GM21529 (cell line): ENCODE measurements at regions not wholly inside any gene's neighbourhood (a gene's known extent, or its start where the extent isn't known, plus 50 kb on each side); places are given as distances from the start of the nearest gene placed in this dataset.
A peak's percentile ranks its signal among the peaks of the same experiment; 100 is the strongest.
"Not testable (repeated sequence)": the region's sequence is repeated elsewhere in the genome, so short reads cannot be mapped to it uniquely, and the experiment has no call there.

Experiments used
- ATAC-seq: cut with Tn5 transposase; IDR thresholded peaks from one replicate; pipeline ENCODE4 v1.9.1; 2021; ENCODE audit not compliant: unreplicated experiment

GRCh38 chr18:42446195-42446594 lies 491.2 kb downstream of the PIK3C3 start:
- no peak for ATAC-seq

DNA sequence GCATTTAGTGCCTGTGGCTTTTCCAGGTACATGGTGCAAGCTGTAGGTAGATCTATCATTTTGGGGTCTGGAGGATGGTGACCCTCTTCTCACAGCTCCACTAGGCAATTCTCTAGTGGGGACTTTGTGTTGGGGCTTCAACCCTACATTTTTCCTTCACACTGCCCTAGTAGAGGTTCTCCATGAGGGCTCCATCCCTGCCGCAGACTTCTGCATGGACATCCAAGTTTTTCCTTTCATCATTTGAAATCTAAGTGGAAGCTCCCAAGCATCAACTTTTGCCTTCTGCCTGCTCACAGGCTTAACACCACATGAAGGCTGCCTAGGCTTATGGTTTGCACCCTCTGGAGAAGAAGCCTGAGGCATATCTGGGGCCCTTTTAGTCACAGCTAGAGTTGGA lies 492.7 kb downstream of the PIK3C3 start:
- ATAC-seq: no peak

DNA sequence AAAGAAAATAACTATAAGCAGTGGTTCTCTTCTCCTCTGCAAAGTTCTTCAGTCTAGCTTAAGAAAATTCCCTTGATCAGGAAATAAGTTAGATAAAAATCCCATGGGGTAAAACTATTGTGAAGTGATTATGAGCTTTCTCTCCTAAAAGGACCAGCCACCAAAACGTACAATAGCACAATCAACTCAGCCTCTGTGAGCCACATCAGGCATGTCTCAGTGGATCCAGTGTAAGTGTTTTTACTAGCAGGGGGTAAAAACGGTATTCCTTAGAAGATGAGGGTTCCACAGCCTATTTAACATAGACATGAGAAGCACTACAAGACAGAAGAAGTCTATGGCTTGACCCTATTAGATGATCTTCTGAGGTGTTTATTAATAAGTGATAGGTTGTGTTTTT lies 503.2 kb downstream of the PIK3C3 start:
- no peak for ATAC-seq

DNA sequence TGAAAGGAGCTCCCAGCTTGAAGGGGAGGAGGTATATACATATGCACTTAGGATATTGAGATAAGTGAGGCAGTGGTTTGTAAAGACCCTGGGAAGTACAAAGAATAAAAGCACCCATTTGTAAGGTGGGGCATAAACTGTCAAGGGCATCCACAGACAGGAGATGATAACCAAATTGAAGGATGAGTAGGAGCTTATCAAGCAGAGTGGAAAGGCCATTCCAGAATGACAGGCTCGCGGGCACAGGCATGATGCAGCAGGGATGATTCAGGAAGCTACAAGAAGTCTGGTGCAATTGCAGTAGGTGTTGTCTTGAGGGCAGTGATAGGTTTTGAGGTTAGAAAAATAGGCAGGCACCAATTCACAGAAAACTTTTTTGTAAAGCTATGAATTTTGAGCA lies 504.8 kb downstream of the PIK3C3 start:
- no peak for ATAC-seq

DNA sequence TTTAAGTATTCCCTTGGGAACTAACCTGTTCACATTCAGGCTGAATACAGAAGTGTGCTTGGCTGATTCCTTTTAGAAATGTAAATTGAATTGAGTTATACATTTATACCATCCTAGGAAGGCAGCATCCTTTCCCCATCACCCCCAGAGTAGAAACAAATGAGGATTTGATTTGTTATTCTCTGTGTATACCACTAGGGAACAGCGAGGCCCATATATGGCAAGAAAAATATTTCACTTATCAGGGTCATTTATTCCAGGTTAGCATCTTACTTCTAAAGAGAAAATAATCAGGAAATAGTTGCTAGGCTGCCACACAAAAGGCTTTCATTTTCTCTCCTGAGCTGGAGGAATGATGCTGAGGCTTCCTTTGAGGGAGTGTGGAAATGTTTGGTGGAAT lies 516.9 kb downstream of the PIK3C3 start:
- ATAC-seq: no peak

- no peak for ATAC-seq
These were observed 518.6 kb downstream of the PIK3C3 start for GRCh38 chr18:42473611-42474010.

GRCh38 chr18:42474577-42474976 lies 519.5 kb downstream of the PIK3C3 start:
- ATAC-seq: no peak

GRCh38 chr18:42475157-42475556 lies 520.1 kb downstream of the PIK3C3 start:
- no peak for ATAC-seq

- ATAC-seq: no peak
These were observed 522.2 kb downstream of the PIK3C3 start for GRCh38 chr18:42477267-42477666.

DNA sequence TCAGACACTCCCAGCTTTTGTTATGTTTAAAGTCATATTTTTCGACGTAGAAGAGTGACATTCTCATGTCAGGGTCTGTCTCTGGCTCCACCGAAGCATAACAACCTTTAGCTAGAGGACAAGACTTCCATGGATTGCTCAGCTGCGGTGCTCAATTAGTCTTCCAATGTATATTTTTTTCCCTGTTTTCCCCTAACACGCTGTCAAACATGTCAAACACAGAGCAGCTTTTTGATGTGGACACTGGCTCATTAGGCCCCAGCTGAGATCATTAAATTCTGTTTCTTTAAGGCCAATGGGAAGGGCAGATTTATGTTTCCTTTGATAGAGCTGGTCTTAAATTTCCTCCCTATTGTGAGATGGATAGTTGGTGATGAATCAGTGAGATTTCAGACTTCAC lies 525.4 kb downstream of the PIK3C3 start:
- ATAC-seq: no peak

GRCh38 chr18:42484648-42485047 lies 529.6 kb downstream of the PIK3C3 start:
- ATAC-seq: no peak

DNA sequence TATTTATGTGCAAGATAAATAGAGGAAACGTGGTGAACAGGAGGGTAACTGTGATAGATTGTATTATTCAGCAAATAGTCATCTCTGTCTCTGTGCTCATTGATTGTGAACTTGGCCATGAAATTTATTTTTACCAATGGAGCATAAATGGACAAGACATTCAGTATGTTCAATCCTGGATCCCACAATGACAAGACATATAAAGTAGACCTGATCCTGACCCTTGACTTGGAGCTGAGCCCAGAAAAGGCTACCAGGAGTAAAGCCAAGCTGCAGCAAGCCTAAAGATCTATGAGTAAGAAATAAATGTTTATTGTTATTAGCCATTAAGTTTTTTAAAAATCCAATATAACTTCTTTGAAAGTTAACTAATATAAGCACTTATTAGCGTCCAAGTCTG lies 531.2 kb downstream of the PIK3C3 start:
- no peak for ATAC-seq

GRCh38 chr18:42508683-42509296 lies 553.8 kb downstream of the PIK3C3 start:
- ATAC-seq: no peak

DNA sequence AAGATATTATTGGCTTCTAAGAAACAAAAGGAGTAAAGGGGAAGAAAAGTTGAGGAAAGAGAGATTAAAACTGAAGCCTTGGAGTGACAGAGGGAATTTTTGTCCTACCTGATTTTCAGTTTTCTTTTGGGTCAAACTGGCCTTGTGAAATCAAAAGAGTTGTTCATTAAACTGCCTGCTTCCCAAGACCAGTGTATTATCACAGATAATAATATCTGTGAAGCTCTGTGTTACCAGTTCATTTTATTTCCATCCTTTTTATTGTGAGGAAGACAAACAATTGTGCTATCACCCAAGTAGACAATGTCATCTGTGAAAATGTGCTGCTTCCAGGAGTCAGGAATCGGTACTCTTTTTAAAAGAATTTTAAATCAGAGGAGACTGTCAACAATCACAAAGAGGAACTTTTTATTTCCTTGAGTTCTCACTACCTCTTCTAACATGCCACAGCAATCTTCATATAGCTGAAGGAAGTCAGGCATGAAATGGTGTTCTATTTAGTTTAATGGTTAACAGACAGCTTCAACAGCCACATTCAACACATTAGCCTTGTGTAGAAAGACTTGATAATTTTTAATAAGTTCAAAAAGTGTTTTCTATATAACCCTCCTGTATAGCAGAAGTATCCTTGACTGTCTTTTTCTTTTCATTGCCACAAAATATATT lies 554.8 kb downstream of the PIK3C3 start:
- peak; percentile 66 for ATAC-seq

DNA sequence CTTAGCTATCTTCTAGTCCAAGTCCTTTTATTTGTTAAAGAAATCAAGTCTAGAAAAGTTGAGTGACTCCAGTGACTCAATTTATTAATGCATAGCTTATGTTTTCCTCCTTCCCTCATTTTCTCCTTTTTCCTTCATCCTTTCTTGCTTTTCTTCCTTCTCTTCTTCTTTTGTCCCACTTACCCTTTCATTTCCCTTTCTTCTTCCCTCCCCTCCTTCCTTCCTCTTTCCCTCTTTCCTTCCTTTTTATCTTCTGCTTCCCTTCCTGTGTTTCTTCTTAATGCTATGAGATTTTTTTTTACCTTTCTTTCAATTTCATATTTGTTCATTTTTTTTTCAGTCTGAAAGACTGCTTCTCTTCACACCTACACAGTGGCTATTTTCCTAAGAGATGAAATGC lies 555.5 kb downstream of the PIK3C3 start:
- ATAC-seq: no peak

- ATAC-seq: no peak
These were observed 558.4 kb downstream of the PIK3C3 start for GRCh38 chr18:42513441-42513840.

- no peak for ATAC-seq
These were observed 559.5 kb downstream of the PIK3C3 start for GRCh38 chr18:42514512-42514911.

- ATAC-seq: no peak
These were observed 562.9 kb downstream of the PIK3C3 start for GRCh38 chr18:42517896-42518295.

DNA sequence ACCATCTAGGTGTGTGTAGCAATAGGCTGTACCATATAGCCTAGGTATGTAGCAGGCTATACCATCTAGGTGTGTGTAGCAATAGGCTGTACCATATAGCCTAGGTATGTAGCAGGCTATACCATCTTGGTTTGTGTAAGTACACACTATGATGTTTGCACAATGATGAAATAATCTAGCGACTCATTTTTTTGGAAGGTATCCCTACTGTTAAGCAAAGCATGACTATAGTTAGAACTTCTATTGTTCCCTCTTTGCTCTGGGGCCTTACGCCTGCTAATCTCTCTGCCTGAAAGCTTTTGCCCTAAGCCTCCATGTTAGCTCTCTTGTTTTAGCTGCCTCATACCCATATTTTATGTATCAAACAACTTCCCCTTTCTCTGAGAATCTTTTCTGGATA lies 563.3 kb downstream of the PIK3C3 start:
- ATAC-seq: not testable (repeated sequence)

- ATAC-seq: no peak
These were observed 565.1 kb downstream of the PIK3C3 start for GRCh38 chr18:42520138-42520537.

DNA sequence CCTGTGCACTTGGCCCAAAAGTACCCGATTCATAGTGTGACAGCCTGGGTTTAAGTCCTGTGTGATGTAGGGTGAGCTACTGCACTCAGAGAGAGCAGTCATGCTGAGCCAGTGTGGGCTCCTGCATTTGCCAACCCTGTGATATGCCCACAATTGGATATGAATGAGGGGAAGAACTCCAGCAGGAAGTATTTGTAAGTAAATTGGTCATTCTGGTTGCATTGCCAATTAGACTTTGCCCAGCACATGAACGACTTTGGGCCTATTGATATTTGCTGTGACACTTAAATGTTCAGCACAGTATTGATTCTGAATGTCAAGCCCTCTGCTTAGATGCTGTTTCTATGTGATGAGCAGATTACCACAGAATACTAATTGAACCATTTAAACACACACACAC lies 570.9 kb downstream of the PIK3C3 start:
- no peak for ATAC-seq

DNA sequence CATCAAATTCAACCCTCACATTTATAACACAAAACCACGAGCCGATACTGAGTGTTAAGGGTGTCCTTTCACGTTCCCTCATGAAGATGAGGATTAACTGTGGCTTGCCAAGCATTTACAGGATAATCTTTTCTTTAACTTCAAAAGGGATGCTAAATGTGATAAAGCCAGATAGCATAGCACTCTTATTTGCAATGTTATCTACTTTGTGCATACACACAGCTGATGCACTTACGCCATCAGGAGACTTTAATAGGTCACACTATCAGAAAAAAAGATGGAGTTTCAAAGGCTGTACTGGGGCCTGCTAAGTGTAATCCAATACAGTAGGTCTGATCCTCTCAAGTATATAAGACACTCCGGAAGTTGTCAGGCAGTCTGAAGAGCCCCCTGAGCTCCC lies 572.7 kb downstream of the PIK3C3 start:
- no peak for ATAC-seq

- no peak for ATAC-seq
These were observed 575.2 kb downstream of the PIK3C3 start for GRCh38 chr18:42530276-42530675.
